Stimulated activated CD4-positive, alpha-beta T cell treated with anti-CD3 and anti-CD28 coated beads, Interleukin-12 subunit alpha, Interleukin-12 subunit beta, amount 100 ng/mL, for 24 hours (primary cell): ENCODE measurements at regions not wholly inside any gene's neighbourhood (a gene's known extent, or its start where the extent isn't known, plus 50 kb on each side); places are given as distances from the start of the nearest gene placed in this dataset.
"Not testable (repeated sequence)": the region's sequence is repeated elsewhere in the genome, so short reads cannot be mapped to it uniquely, and the experiment has no call there.

Experiments
- DNase-seq, 2 experiments: peaks; one replicate each; pipeline ENCODE4 v3.0.0-alpha.2; 2020; ENCODE audit warnings: low read depth in 2 of 2

DNA sequence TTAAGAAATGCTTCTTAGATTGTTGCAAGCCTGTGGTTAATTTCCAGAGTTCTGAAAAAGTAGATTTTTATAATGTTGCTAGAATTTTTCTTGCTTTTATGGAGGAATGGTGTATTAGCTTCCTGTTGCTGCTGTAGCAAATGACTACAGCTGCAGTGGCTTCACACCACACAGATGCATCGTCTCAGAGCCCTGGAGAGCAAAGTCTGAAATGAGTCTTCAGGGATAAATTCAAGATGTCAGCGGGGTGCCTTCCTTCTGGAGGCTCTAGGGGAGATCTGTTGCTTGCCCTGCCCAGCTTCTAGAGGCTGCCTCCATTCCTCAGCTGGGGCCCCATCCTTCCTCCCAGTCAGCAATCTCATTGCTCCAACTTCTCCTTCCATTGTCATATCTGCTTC, 187.8 kb downstream of the ZNF516 start:
- no peak for DNase-seq

DNA sequence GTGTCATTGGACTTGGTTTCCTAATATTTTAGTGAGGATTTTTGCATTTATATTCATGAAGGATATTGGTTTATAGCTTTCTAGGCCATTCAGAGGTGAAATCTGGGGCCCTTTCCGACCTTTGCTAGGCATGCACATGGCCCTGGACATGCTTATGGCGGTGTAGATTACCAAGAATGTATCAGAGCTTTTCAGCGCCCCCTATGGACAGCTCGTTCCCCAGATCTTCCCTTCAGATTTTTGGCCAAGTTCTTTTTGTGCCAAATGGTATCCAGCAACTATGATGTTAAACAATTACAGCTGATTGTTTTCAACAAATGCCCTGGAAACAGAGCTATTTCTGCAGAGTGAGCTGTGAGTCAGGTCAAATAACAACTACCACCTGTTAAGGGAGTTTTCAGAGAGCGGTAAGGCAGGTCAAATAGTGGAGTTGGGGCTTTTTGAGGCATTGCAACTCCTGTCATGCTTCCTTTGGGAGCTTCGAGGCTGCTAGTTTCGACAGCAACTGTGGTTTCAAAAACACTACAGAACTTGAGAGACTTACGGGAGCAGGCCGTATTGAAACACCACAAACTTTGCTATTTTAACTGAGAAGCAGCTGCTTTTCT, 188.3 kb downstream of the ZNF516 start:
- DNase-seq, result no peak

DNA sequence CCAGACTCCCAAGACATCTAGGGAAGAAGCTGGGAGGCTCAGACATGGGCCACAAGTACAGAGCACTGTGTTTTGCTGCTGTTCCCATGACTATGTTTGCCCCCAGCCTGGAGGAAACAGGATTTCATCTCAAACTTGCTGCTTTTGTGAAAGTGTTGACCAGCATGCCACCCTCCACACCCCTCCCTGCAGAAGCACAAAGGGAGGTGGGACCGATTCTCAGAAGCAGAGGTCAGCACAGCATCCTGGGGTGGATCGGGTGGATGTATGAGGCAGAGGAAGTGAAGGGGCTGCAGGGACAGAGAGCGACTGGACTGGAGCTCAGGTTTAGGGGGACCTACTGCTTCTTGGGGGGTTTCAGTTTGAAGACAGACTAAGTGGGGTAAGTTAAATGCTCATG, 209.2 kb downstream of the ZNF516 start:
- no peak for DNase-seq

DNA sequence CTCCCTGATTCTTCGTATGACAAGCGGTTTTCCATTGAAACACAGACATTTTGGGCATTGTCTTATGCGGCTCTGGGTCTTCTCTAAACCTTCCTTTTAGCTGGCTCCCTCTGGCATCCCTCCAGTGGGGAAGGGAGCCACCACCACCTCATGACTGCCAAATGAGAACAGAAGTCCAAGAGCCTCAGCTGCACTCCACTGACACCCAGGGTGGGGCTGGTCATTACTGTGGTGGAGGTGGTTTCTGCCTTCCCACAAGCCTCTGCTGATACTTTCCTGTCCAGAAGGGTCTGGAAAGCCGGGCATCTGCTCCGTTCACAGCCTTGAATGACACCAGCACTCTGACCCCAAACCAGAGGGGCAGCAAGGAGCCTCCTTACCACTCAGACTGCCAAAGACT, 213.5 kb downstream of the ZNF516 start:
- no peak for DNase-seq

DNA sequence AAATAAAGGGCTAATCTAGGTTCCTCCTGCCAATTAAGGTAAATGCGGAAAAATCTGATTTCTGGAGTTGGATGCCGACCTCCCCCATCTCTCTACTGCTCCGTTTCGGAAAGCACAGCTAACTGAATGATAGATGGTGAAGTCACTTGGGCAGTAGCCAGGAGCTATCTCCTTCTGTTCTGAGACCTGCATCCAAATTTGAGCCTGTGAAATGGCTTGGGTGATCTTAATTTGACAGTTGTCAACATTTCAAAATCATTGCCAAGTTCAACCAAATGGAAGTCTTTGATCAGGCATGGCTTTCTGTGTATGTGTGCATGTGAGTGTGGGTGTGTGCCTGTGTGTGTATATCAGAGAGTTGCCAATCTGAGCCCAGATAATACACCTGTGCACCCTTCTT, 217.2 kb downstream of the ZNF516 start:
- no peak for DNase-seq

DNA sequence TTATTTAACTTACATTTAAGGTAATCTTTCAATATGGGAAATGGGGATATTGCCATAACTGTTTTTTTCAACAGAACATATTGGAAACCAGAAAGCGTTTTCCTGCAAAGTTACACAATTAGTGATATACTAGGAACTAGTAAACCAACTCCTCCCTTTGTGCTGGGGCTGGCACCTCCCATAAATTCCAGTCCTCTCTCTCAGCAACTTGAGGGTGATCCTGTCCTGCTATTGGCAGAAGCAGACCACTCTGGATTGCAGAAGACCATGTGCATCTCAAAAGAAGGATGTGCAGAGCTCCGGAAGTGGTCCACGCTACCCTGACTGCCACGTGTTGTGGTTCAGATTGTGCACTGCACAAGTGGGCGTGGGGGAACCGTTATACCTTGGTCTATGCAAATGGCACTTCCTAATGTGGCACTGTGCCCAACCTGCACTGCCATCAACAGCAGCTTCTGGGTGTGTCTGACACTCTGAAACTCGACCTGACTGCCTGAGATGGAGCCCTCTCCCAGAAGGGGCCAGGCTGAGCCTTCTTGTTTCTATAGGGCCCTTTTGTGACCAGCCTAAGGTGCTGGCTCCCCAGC, 219.2 kb downstream of the ZNF516 start:
- DNase-seq, result no peak

DNA sequence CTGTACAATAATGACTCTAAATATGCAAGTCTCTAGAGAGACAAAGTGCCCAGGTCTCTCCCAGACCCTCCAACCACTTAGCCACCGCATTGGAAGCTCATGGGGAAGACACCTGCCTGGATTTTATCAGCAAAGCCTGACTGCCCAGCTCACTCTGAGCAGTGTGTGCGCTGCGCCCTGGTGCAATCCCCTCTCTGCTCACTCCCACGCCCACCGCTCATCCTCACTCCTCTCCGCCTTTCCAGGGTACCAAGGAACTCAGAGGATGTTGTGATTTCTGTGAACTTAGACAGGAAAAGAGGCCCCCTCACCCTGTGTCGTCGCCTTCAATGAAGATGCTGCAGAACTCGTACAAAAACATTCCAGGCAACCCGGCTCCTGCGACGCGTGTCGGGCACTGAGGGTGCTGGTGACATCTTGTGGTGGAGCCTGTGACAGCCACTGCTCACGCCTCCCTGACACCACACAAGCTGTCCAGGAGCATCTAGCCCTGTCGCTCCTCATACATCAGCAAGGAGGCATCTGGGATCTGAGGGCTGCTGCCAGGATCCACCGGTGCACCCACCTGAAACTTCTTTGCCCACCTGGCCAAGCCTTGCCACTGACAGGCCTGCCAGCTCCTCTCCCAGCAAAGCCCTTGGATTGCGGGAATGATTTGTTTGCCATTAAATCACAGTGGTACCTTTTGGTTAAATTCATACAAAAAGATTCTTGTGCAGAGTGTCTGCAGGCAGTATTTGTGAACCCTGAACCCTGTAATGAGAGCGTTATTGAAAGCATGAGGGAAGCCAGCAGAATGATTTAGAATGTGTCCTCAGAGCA, 220.4 kb downstream of the ZNF516 start:
- DNase-seq, result no peak

DNA sequence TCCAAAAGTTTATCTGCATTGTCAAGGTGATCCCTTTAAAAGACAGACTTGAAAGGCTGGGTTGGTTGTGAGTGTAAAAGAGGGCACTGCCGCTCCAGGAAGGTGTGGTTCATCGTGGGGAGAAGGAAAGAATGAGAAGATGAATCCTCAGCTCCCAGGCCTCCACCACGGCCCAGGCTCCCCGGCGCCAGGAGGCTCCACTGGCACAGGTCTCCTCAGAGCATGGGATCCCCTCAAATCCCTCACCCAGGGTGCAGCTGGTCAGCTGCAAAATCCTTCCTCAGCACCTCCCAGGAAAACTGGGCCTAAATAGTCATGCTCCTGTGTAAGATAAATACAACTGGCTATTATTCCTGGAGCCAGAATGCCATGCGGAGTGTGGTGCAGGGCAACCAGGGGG, 221.1 kb downstream of the ZNF516 start:
- DNase-seq, result no peak

DNA sequence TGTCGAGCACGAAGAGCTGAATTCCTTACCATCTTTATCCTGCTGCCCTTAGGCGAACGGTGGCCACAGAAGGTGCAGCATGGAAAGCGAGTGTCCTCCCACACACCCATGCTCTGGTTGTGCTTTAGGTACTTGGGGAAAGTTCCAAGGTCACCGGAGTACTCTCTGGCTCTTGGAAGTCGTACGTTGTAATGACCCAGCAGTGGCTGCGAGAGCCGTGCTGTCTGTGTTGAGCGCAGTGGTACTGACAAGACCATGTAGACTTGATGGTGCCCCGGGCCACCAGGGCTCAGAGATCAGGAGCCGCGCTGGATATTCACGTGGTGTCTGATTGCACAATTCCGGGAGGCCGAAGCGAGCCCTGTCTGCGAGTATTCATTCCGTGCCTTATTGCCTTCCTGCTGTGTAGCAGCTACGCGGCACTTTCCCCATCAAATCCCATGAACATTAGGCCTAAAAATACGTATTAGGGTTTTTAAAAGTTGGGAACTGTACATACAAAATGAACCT, 222.0 kb downstream of the ZNF516 start:
- no peak for DNase-seq

DNA sequence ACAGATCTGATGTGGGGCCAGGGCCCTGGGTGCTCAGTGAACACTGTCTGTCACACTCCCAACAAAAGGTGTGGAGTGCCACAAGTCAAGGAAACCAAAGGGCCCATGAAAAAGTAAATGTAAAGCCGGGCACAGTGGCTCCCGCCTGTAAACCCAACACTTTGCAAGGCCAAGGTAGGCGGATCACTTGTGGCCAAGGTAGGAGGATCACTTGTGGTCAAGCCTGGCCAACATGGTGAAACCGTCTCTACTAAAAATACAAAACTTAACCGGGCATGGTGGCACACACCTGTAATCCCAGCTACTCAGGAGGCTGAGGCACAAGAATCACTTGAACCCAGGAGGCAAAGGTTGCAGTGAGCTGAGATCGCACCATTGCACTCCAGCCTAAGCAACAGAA, 227.6 kb downstream of the ZNF516 start:
- not testable (repeated sequence) for DNase-seq

DNA sequence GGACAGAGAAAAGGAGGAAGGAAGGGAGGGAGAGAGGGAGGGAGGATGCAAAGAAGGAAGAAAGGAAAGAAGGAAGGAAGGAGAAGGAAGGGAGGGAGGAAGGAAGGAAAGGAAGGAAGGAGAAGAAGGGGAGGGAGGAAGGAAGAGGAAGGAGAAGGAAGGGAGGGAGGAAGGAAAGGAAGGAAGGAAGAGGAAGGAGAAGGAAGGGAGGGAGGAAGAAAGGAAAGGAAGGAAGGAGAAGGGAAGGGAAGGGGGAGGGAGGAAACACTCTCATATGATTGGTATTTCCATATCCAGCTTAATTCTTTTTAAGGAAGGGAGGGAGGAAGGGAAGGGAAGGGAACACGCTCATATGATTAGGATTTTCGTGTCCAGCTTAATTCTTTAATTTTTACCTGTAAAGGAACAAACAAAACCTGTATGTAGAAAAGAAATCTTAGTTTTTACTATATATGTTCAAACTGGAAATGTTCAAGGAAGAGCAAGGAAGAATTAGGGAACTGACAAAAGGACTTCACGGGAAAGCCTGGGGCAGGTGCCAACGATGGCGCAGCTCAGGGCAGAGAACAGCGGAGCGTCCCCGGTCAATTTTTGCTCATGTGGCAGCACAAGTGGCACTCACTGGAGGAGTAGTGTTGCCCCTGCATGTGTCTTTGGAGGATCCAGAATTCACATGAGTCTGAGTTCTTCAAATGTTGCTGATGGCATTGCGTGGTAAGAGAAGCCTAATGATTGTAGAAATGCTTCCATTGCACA, 228.6 kb downstream of the ZNF516 start:
- DNase-seq, result no peak

DNA sequence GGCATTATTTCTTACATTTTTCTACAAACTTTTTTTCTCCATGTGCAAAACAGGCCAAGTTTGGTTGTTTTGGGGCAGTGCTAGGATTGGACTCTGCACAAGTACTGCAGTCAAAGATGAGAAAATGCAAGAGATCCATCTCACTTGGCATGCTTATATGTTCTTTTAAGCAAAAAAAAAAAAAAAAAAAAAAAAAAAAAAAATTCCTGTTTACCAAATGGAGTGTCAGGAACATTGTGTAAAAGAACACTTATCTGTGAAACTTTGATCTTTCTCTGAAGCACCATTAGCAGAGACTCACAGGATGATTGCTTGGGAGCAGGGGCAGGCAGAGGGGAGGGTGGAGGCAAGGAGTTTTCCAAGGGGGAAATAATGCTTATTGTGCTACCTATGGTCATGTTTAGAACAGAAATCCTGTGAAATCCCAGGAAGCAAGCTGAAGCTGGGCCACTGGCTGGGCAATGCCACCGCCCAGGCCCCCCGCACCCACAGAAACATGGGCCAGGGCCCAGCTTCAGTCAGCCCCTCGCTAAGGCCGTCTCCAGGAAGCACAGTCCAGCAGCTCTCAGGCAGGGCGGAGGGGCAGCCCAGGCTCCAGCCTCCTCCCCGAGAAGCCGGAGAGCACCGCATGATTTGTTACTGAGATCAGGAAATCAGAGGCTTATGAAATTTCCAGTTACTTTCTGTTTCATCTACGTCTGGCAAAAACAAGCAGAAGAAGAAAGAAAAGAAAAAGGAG, 229.4 kb downstream of the ZNF516 start:
- no peak for DNase-seq

DNA sequence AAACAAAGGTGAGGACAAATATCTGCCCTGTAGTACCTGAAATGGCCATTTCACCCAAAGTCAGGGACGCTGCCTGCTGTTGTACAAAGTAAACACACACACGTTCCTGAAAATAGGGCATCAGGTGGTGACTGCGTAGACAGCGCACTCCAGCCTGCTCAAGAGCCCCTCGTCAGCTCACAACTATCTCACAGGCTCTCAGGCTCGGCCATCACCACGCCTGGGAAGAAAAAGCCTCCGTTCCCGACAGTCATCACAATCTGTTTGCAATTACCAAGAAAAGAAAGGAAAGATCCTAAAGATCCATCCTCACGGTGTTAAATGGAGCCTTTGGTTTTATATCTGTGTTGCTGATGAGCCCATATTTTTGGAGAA, 230.2 kb downstream of the ZNF516 start:
- no peak for DNase-seq

DNA sequence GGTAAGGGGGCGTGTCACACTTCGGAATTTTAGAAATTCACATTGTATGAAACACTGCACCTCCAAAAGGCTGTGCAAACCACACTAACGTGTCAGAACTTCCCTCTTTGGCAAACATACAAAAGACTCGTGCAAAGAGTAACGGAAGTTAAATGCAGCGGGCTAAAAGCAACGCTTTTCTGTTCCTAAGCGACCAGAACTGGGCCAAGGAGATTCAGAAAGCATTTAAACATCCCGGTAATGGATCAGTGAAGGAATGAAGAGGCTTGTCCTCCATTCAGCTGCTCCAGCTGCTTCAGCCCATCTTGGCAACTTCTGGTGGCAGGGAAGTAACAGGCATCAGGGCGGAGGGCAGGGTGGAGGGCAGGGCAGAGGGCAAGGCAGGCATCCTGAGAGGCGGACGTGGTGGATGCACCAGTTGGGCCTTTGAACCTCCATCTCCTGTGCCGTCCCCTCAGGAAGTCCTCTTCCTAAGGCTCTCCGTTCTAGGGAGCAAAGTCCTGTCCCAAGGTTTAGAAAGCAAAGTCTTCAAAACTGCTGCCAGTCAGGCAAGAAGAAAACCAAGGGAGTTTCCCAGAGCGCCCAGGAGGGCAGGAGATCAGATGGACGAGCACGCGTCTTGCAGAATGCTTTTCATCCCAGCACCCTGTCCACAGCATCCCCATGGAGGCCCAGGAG, 230.7 kb downstream of the ZNF516 start:
- no peak for DNase-seq

DNA sequence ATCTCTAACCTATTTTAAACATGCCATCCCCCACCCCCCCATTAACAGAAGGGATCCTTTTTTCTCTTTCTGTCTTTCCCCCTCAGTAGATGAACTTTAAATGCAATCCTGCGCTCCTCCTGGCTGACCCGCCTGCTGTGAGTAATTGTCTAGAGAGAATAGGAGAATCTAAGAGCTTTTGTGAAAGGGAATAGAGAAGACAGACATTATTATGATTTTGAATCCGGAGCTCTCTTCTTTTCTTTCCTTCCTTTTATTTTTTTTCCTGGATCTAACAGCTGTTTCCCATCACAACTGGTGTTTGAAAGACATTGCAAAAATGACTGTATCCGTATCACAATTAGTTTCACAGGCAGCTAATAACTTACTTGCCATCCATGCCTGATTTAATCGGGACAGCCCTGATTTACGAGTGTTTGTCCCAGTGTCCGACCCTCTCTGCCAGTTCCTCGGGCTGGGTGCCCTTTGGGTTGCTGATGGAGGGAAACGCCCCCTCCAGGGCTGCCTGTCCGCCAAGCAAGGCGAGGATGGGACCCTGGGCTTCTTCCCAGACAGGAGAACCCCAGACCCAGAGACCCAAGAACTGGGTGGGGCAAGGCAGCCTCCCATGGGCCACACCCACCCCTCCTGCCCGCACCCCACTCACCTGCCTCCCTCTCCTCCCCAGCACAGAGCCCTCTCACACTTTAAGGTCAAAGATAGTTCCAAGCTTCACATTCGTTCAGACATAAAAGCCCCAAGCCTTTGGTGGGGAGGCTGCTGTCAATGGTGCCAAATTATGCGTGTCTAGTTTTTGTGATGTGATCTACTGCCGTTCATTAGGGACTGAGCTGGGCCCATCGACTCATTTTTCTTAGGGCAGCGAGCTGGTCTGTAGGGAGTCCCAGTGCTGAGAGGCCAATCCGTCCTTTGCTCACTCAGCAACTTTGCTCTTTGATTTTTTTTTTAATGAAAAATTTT, 231.7 kb downstream of the ZNF516 start:
- no peak for DNase-seq

DNA sequence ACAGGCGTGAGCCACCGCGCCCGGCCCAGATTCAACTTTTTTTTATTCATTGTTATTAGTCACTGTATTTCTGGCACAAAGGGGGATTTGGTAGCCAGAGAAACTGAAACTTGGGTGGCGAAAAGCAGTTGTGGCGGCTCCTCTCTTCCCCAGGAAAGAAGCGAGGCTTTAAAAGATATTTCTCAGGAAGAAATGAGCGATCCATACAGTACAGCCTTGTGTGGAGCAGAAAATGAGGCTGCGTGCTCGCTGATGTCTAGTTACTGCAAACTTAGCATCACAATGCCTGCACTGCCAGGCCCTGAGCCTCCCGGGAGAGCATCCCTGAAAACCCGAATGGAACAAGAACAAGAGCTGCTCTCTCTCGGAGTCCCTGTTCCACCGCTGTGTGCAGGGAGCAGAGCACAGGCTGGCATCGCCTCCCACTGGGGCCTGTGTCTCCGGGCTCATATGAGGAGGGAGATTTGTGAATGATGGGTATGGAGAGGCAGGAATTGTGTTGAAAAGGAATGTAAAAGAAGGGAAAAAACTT, 234.0 kb downstream of the ZNF516 start:
- DNase-seq, result no peak

DNA sequence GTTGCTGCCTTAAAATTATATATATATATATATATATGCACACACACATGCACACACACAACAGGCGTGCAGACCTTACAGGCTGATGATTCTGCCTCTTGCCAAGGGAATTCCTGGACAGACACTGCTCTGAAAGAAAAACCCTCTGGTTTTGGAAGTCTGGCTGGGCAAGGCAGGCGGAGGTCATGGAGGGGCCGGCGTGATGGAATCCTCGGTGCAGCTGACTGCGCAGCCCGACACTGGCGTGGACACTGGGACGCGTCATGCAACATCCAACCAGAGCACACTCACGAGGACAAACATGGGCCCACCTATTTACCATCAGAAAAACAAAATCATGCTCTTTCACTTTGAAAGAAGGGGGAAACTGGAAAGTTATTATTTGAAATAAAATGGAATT, 235.3 kb downstream of the ZNF516 start:
- no peak for DNase-seq

DNA sequence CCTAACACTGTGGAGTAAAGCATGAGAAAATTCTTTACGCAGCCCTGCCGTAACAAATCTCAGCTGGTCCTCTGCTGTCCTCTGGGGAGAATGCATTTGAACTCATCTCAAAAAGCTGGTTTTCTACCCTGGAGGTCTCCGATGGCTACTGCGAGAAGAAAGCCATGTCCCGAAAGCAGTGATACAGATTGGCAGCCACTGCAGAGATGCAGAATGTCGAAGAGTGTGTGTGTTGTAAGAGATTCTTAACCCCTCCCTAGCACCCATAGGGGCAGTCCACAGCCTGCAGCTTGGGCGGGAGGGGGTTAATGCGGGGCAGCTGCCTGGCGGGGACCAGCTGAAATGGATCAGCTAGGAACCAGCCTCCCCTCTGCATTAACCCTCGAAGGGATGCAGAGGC, 235.9 kb downstream of the ZNF516 start:
- no peak for DNase-seq

DNA sequence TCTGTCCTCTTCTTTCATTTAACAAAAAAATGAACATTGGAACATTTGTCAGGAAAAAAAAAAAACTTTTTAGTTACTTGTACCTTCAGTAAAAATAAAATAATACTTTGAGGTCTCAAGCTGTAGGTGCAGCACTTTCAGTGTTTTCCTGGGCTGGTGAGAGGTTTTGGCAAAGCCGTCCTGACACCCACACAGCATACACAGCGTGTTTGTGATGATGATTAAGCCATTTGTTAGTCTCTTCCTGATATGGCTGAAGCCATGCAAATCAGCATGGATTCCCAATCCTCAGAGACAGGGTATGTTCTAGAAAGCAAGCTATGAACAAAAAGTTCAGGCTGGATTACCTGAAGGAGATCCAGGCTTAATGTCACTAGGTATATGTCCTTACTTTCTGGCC, 236.8 kb downstream of the ZNF516 start:
- DNase-seq, result no peak
